ENCODE measurements at regions not wholly inside any gene's neighbourhood (a gene's known extent, or its start where the extent isn't known, plus 50 kb on each side); places are given as distances from the start of the nearest gene placed in this dataset.

DNA sequence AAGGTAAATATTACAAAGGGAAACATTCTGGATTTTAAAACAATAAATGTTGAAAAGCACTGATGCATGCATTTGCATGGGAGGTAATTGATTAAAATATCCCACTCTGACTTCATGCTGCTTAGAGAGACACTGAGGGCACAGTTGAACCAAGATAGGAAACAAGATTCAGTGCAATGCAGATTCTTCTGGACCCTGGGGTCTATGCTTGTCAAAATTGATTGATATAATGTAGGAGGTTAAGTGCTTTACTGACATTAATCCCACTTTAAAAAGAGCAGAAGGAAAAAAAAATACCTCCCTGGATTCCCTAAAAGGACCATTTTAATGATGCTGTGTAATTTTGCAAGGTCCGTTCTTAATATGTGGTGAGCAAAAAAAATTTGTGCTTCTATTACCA is 454.2 kb downstream of the GABRB3 start:
- no peaks in the 10 kb centered on the region for H4K20me1 ChIP-seq (ENCODE audit: insufficient read depth)
- ATAC-seq, result no peak
- CTCF ChIA-PET, result no interaction called here
- DNase-seq (ENCODE audit: low read depth, low spot score), result no peak
- H3K9me3 ChIP-seq (ENCODE audit: control insufficient read depth in 1 of 2, insufficient read depth in 1 of 2, low read depth in 1 of 2, low read length in 2 of 2), result peaks cover 11 to 56% of the 10 kb centered on the region in 2 experiments; a peak in 2 of 4 replicates
- H2AFZ ChIP-seq (ENCODE audit: low read depth, low read length, poor library complexity, severe bottlenecking), result no peak overlapping the region
- TF ChIP-seq EZH2 (IDR thresholded peaks at IDR 0.05), result no peak
- no peak for TF ChIP-seq POLR2AphosphoS5 (IDR thresholded peaks at IDR 0.05; ENCODE audit: low read depth, low read length)
- TF ChIP-seq, protein P1, sequence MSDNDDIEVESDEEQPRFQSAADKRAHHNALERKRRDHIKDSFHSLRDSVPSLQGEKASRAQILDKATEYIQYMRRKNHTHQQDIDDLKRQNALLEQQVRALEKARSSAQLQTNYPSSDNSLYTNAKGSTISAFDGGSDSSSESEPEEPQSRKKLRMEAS (IDR thresholded peaks at IDR 0.05), result no peak
- TF ChIP-seq ZNF274 (IDR thresholded peaks at IDR 0.05; ENCODE audit: low read depth, low read length), result no peak
- TF ChIP-seq SRF (IDR thresholded peaks at IDR 0.05; ENCODE audit: low read depth), result no peak
- H3K27me3 ChIP-seq (ENCODE audit: insufficient read depth, low read length), result no peaks in the 10 kb centered on the region
- intact Hi-C loops (cut with micrococcal nuclease), result no loop called here
- BruUV-seq (replicated peaks), result no TSS peak
- H3K27ac ChIP-seq (ENCODE audit: low read depth, low read length), result no peak overlapping the region
- no peak overlapping the region for H3K9ac ChIP-seq (ENCODE audit: low read length)
- no peak overlapping the region for H3K4me2 ChIP-seq (ENCODE audit: low read length)
- POLR2A ChIA-PET, result no interaction called here
- no peaks in the 10 kb centered on the region for H3K4me1 ChIP-seq (ENCODE audit: control insufficient read depth in 1 of 2, insufficient read depth in 2 of 2, low read length in 2 of 2)
- no peaks in the 10 kb centered on the region for H3K79me2 ChIP-seq (ENCODE audit: insufficient read depth, low read length)
- no peak overlapping the region for H3K4me3 ChIP-seq (replicated peaks in 1 of 2; ENCODE audit: low read depth in 1 of 2, low read length in 2 of 2)
- no peaks in the 10 kb centered on the region for H3K36me3 ChIP-seq (ENCODE audit: control insufficient read depth in 1 of 2, insufficient read depth in 2 of 2, low read length in 2 of 2)
- H3K9me2 ChIP-seq (ENCODE audit: insufficient read depth), result no peaks in the 10 kb centered on the region
- RAD21 ChIA-PET (ENCODE audit: low non-redundant PET in 1 of 2, low total read pairs in 2 of 2, uncharacterized antibody in 2 of 2, unreplicated experiment in 2 of 2), result no interaction called here

DNA sequence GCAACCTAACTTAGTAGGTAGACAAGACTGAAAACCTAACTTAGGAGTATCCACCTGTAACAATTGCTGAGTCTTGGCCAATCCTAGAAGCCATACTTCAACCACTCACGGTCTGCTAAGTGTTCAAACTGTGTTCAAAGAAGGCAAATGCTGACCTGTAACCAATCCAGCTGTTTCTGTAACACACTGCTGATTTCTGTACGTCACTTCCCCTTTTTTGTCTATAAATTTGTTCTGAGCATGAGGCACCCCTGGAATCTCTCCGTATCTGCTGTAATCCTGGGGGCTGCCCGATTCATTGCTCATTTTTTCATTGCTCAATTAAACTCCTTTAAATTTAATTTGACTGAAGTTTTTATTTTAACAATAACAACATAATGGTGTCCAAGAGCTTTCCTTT is 451.4 kb upstream of the ATP10A start:
- Histone ChIP-seq H3K4me3 (replicated peaks in 1 of 2; ENCODE audit: low read depth in 1 of 2, low read length in 2 of 2) (no peak overlapping the region), H2AFZ (ENCODE audit: low read depth, low read length, poor library complexity, severe bottlenecking) (no peak overlapping the region), H3K27ac (ENCODE audit: low read depth, low read length) (no peak overlapping the region), H3K4me2 (ENCODE audit: low read length) (no peak overlapping the region), H3K36me3 (ENCODE audit: control insufficient read depth in 1 of 2, insufficient read depth in 2 of 2, low read length in 2 of 2) (no peaks in the 10 kb centered on the region), H4K20me1 (ENCODE audit: insufficient read depth) (no peaks in the 10 kb centered on the region), H3K9me2 (ENCODE audit: insufficient read depth) (no peaks in the 10 kb centered on the region), H3K4me1 (ENCODE audit: control insufficient read depth in 1 of 2, insufficient read depth in 2 of 2, low read length in 2 of 2) (no peaks in the 10 kb centered on the region), H3K27me3 (ENCODE audit: insufficient read depth, low read length) (no peaks in the 10 kb centered on the region), H3K9me3 (ENCODE audit: control insufficient read depth in 1 of 2, insufficient read depth in 1 of 2, low read depth in 1 of 2, low read length in 2 of 2) (peaks cover 21 to 59% of the 10 kb centered on the region in 2 experiments; a peak in 3 of 4 replicates), H3K9ac (ENCODE audit: low read length) (no peak overlapping the region), H3K79me2 (ENCODE audit: insufficient read depth, low read length) (no peaks in the 10 kb centered on the region)
- BruUV-seq (replicated peaks), result no TSS peak
- ChIA-PET RAD21 (ENCODE audit: low non-redundant PET in 1 of 2, low total read pairs in 2 of 2, uncharacterized antibody in 2 of 2, unreplicated experiment in 2 of 2) (no interaction called here), POLR2A (no interaction called here), CTCF (no interaction called here)
- DNase-seq (ENCODE audit: low read depth, low spot score) (no peak), ATAC-seq (no peak)
- intact Hi-C loops (cut with micrococcal nuclease), result no loop called here
- TF ChIP-seq FOSL1 (IDR thresholded peaks at IDR 0.05; ENCODE audit: low read depth), result no peak
- TF ChIP-seq CBX3 (IDR thresholded peaks at IDR 0.05; ENCODE audit: low read depth), result no peak
- TF ChIP-seq CEBPB (IDR thresholded peaks at IDR 0.05; ENCODE audit: low read depth), result no peak
- TF ChIP-seq SRF (IDR thresholded peaks at IDR 0.05; ENCODE audit: low read depth), result no peak
- TF ChIP-seq POLR2AphosphoS5 (IDR thresholded peaks at IDR 0.05; ENCODE audit: low read depth, low read length), result no peak
- TF ChIP-seq EZH2 (IDR thresholded peaks at IDR 0.05), result no peak
- no peak for TF ChIP-seq TCF7L2 (IDR thresholded peaks at IDR 0.05; ENCODE audit: borderline replicate concordance, extremely low read depth, insufficient read depth, insufficient read length)
- TF ChIP-seq POLR2A (IDR thresholded peaks at IDR 0.05; ENCODE audit: borderline replicate concordance, extremely low read depth, insufficient read depth, insufficient read length), result no peak
- no peak for TF ChIP-seq RAD21 (IDR thresholded peaks at IDR 0.05; ENCODE audit: low read depth)
- TF ChIP-seq, protein P2, sequence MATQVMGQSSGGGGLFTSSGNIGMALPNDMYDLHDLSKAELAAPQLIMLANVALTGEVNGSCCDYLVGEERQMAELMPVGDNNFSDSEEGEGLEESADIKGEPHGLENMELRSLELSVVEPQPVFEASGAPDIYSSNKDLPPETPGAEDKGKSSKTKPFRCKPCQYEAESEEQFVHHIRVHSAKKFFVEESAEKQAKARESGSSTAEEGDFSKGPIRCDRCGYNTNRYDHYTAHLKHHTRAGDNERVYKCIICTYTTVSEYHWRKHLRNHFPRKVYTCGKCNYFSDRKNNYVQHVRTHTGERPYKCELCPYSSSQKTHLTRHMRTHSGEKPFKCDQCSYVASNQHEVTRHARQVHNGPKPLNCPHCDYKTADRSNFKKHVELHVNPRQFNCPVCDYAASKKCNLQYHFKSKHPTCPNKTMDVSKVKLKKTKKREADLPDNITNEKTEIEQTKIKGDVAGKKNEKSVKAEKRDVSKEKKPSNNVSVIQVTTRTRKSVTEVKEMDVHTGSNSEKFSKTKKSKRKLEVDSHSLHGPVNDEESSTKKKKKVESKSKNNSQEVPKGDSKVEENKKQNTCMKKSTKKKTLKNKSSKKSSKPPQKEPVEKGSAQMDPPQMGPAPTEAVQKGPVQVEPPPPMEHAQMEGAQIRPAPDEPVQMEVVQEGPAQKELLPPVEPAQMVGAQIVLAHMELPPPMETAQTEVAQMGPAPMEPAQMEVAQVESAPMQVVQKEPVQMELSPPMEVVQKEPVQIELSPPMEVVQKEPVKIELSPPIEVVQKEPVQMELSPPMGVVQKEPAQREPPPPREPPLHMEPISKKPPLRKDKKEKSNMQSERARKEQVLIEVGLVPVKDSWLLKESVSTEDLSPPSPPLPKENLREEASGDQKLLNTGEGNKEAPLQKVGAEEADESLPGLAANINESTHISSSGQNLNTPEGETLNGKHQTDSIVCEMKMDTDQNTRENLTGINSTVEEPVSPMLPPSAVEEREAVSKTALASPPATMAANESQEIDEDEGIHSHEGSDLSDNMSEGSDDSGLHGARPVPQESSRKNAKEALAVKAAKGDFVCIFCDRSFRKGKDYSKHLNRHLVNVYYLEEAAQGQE (IDR thresholded peaks at IDR 0.05; ENCODE audit: low read depth), result no peak
